GM21390 (cell line): ENCODE measurements at regions not wholly inside any gene's neighbourhood (a gene's known extent, or its start where the extent isn't known, plus 50 kb on each side); places are given as distances from the start of the nearest gene placed in this dataset.

Experiments used
- ATAC-seq: cut with Tn5 transposase; IDR thresholded peaks from one replicate; pipeline ENCODE4 v1.9.1; 2021; ENCODE audit not compliant: unreplicated experiment

DNA sequence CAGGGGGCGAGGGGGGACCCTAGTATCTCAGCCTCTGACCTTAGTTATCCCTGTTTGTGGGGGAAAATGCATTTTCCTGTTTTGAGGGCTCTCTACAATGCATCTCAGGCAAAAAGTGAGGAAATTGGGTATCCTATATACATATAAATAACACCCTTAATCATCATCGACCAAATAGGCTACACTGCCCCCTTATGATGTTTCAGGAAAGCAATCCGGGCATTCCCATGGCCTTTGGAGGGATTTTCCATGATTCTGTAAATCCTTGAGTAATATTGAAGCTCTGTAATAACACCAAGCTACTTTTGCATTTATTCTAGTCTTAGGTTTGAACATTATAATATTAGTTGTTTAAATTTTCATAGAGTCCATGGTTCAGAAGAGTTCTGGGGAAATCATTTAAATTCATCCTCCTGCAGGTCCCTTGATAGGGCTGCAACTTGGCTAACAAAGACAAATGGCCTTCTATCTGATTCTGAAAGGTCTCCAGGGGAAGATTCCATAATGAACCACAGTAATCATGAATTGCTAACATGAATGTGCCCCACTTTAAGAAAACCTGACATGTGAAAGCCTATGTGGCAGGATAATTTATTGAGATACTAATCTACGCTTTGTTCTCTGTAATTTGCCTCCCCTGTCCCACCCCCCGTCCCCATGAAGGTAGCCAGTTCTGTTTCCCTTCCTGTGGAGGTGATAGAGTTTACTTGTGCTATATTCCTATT, 91.5 kb upstream of the SCOC start:
- no peak for ATAC-seq

DNA sequence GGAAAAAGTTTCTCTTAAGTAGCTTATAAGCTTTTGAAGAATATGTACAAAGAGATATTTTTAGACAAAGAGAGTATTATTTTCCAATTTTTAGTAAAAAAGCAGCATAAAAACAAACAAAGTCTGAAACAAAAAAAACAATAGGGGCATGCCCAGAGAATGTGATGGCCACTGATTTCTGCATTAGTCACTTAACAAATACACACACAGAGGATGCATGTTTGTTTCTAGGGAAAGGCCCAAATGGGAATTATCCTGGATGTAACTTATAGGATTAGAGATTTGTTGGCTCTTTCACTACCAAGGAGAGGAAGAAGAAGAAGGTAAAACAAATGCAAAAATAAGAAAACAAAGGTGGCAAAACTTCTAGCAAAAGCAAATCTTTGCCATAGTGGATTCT, 95.9 kb upstream of the SCOC start:
- no peak for ATAC-seq

DNA sequence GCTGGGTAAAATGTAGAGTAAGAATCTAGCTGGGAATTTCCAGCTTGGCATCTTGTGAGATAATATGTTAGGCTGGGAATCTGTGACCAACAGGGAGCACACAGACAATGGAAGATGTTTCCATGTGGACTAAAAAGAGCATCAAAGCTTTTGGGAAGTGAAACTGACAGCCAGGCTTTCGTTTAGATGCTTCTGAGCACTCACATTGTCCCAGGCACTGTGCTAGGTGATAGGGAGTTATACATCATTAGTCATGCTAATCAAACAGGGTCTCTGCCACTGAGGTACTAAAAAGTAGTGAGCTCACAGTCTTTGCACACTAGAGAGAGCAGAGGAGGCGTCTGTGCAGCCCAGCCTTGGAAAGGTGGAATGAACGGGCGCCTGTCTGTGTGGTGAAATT, 101.9 kb upstream of the SCOC start:
- ATAC-seq: no peak

DNA sequence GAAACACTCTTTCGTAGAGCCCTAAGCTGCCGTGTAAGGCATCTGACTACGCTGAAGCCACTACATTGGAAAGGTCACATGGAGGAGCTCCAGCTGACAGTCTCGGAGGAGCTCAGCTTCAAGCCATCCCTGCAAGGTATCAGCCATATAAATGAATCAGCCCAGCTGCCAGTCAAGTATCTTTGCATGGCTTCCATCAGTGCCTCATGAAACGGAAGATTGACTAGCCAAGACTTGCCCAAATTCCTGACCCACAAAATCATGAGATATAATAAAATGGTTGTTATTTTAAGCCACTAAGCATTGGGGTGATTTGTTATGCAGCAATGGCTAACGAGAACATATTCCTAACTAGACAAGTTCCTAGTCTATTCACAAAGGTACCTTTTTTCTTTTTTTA, 104.1 kb upstream of the SCOC start:
- ATAC-seq: no peak

DNA sequence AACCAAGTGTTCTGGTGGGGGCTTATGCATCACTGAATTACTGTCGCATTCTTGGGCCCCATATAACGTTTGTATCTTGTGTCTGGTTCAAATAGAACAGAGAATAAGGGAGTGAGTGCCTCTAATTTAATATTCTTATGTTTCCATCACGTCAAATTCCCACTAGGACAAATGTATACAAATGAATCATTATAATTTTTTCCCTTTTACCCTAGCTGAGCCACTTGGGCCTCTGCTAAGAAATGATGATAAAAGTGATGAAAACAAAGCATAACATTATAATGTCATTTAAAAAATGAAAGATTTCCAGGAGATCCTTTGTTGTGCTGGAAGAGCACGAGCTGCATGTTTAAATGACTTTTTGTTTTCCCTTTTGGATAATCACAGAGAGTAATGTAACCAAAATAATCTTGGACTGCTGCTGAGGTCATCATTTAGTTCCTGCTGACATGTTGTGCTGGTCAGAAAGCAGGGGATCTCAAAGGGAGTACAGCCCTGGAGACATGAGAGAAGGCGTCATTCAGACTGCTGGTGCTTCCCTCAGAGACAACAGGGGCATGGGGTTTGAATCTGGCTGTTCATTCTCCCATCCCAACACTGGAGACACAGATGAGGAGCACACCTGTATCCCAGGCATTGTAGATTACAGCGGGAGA, 105.1 kb upstream of the SCOC start:
- ATAC-seq: no peak

DNA sequence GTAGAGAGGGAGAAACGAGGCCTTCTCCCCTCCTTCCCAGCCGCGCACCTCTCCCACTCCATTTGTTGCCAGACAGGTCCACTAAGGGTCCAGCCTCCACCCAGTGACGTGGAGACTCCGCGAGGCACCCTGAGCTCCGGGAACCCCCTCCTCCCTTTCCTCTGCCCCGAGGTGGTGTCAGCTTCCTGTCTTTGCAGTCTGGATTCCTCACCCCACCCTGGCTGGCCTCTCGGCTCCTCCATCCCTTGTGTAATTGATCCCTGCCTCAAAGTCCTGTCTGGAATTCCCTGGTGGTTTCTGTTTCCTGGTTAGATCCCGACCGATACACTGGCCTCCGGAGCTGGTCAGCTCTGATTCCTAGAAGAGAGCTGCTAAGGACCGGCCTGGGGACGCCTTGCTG, 105.9 kb upstream of the SCOC start:
- ATAC-seq: no peak

DNA sequence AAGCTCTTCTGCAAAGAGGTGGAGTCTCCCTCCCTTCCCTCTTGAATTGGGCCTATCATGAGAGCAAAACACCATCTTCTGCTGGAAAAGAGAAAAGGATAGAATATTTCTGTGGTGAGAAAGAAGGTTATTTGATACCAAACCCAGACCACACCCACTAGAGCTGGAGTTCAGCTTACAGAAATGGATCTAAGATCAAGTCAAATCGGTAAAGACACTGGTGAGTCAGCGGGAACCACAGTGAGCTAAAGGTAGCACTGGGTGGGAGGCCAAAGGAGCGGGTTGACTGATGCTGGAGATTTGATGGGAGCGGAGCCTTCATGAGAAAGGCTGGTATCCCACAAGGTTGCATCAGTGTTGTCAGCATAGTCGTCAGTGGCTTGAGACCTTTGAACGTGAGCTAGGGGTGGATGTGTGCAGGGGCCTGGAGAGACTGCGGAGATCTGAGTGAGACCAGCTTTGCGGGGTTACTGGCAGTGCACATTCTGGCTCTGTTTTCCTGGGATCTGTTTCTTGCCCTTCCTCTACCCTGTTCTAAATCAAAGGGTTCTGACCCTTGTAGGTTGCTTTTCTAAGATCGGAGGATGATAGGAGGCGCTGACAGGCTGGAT, 106.4 kb upstream of the SCOC start:
- ATAC-seq: no peak

DNA sequence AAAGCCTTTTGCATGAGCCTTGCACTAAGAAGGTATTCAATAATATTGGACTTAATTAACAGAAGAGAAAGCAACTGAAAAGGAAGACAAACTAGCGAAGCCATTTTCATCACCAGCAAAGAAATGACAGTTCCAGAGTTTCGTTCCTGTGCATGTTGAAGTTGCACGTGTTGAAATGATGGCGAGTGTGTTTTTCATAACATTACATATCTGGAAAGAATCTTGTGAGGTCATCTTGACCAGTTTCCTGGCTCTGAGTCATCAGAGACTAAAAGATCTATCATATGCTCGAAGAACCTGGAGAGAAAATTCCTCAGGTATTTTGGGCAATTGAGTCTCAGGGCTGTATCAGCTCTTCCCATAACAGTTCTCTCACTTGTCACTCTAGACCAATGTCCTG, 106.2 kb upstream of the MAML3 start:
- ATAC-seq: no peak

DNA sequence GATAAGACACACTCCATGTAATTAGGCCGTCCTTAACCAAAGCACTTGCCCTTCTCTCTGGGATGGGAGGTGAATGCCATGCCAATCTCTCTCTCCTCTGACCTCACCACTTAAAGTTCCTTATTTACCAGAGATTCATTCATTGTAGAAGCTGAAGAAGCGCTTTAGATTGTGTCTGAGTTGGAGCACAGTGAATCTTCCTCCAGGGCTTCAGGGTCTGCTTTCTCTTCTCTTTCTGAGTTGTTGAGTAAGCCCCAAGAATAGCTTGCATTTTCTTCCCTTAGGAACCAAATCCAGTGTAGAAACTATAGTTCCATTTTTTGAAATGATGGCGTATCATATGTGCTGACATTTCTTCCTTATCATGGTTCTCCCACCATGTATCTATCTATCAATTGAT, 104.5 kb upstream of the MAML3 start:
- ATAC-seq: no peak

DNA sequence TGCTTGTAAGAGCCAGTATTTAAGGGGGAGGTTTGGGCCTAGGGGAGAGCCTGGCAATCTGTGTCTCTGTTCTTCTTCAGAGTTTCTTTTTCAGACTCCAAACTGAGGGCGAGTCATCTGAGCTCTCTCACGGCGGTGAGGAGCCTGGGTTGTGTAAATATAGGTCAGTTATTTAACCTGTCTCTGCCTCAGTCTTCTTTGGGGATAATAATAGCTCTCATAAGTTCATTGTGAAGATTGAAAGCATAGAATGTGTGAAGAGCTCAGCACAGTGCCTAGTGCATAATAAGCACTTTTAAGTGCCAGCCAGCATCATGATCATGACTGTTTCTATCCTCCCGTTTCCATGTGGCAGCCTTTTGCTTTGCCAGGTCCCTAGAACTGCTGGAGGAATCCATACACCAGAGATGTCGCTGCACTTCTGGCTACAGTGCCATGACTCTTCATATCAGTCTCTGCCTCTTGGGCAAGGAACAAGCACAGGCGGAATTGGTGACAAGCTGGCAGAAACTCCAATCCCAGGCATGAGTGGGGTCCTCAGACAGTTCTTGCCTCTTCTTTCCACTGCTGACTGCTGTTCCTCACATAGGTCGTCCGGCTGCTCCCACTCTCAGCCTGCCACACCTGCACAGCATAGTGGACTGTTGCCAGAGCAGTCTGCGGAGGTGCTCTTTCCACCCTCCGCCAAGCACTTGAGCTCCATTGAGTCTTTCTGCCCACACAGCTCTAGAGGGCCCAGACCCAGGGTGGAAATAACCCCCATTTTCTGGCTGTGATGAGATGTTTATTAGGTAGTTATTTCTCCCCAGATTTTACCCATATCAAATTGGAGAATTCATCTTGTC, 103.7 kb upstream of the MAML3 start:
- no peak for ATAC-seq

DNA sequence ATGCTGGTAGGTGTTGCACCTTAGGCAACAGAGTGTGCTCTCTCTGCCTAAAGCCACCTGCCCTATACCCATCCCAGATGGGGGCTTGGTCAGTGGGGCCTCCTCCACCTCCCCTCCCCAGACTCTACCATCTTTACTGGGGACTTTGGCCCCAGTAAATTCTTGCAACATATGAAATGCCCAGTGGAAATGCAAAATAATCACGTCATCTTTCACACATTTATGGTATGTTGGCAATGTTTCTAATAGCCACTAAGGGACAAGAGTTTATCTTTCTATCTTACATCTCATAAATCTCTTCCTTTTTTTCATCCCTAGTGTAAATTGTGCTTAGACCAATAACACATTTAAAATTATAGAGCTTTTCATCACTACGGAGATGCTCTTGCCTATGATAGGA, 103.0 kb upstream of the MAML3 start:
- no peak for ATAC-seq

DNA sequence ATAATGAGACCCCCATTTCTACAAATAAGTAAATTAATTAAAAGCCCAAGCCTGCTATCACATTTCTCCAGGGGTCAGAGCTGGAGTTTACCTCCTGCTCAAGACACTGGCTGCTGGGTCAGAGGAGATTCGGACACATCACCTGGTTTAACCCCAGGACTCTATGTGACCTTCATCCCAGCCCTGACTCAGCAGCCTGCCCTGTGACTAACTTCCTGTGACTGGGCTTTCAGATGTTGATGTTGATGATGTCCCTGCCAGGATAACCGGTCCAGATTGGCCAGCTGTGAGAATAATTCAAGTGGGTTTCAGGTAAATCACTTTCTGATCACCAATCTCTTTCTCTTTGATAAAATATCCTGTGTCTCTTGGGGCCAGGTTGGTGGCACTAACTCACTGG, 102.4 kb upstream of the MAML3 start:
- no peak for ATAC-seq

DNA sequence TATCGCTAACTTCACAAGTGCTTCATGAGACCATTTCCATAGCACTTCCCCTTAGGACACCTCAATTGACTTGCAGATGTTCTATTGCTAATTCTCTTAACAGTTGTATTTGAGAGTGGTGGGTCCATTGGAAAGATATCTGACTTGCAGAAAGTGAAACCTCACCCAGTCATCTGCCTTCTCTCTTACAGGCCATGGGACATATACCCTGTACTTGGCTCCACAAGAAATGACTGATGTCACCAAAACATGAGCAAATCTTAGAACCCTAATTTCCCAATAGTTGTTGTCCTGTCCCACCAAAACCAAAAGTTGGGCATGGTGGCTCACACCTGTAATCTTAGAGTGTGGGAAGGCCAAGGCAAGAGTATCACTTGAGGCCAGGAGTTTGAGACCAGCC, 101.9 kb upstream of the MAML3 start:
- ATAC-seq: no peak

DNA sequence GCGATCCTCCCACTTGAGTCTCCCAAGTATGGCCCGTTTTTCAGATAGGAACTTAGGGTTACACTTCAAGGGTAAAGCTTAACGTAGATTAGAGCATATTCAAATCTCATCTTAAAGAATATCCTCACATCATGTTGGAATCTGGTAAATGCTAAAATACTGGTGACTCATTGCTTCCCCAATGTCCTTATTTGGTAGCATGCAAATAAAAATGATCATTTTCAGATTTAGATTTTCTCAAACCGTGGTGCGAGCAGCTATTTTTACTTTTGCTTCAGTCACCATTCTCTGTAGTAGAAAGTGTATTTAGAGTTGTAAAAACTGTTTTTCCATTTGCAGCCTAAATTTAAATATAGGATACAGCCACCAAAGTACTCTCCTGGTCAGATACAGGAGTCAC, 101.5 kb upstream of the MAML3 start:
- ATAC-seq: no peak

DNA sequence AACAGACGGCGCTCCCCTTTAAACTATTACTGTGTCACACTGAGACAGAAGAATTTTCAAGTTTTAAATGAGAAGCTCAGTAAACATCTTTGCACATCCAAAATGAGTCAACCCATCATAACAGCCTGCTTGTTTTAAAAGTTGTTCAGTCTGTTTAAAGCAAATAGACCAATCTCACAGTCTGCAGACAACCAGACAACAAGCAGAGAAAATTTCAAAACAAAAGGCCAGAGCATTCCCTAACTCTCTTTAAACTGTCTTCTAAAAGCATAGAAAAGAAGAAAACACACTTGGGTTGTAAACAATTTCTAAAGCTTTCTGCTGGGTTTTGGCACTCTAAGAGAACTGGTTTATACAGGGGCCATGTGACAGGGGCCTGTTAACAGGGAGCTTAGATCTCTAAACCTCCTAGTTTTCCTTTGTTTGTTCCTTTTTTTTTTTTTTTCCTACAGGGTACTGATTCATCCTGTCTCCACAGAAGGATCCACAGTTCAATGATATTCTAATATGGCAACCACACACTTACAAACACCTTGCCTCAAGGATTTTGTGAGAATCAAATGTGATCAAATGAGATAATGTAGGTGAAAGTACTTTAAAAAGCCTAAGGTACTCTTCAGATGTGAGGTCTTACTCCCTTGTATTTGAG, 100.8 kb upstream of the MAML3 start:
- ATAC-seq: no peak

DNA sequence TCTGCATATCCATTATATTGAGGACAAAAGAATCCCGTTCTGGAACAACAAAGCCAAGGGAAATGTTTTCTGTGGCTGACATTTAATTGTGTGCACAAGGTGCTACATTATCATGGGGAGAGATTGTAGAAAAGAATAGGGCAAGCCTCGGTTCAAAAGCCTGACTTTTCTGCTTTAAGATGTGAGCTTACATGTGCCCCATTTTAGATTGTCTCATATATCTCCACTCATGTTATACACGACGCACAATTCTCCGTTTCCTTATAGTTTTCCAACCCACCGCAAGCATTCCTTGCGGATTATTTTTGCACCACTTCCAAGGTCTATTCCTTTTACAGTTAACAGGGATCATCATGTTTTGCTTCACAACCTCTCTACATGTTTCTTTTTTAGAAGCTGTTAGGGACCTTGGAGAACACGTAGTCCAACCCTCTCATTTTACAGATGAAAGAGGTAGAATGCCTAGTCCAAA, 99.6 kb upstream of the MAML3 start:
- no peak for ATAC-seq

DNA sequence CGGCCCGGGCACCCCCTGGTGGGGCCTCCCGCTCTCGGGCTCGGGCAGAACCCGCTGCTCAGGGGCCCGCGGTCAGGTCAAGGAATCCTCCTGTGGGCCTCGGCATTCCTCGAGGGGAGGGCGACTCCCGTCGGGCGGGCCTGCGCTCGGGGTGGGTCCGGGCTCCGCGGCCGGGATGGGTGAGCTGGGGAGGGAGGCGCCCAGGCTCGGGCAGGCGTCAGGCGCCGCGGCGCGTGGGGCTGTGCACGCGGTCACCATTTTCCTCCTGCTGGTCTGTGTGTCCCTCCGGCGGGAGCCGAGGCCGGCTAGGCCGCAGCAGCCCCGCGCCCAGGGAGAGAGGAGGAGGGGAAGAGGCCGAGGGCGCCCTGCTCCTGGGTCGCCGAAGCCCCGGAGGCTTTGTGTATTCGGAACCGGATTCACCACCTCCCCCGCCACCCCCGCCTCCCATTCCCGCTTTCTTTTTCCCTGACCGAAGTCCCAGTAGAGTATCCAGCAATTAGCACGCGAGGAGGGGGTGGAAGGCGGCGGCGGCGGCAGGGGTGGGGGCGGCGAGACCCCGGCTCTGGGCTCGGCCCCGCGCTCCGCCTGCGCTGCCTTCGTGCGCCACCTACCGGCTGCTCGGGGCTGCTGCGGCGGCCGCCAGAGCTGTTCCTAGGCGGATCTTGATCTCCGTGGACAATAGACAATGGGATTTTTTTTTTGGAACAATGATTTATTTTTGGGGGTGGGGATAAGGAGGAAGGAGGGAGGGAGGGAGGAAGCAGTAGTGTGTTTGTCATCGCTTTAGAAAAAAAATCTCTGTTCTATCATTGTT, 99.0 kb upstream of the MAML3 start:
- ATAC-seq: peak; percentile 75

DNA sequence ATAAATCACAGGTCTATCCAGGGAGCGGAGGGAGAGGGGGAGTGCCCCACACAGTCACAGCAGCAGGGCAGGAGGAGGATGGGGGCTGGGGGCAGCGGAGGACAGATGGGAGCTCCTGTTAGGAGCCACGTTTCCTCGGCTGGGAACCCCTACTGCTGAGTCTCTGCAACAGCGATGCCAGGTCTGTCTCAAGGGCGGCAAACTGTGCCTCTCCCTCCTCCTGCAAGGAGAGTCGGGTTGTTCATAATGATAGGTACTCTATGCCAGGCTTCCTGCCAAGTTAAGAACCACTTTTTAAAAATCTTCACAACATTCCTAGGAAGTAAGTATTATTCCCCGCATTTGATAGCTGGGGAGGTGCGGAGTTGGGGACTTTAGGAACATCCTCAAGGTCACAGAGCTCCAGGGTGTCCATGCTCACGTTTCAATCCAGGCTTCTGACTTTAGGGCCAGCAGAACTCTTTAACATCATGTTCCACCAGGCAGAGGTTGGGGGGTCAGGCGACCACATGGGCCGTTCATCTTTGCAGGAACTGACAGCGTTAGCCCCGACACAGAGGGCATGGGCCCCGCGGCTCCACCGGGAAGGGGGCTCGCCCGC, 98.3 kb upstream of the MAML3 start:
- ATAC-seq: no peak

DNA sequence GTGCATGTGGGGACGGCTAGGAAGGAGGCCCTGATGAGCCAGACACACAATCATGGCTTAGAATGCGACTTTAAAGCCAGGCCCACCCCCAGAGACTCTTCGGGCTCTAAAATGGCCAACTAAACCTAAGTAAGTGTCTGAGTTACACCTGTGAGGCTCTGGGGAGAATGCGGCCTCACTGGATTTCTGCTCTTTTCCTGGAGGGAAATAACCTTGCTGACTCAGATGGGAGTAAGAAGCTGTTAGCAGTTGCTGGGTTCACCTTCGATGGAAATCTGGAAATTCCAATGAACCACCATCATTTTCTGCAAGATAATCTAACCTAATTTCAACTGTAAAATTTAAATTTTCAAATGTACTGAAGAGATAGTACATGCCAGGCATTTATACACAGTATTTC, 97.6 kb upstream of the MAML3 start:
- no peak for ATAC-seq
